Activated CD4-positive, alpha-beta T cell treated with anti-CD3 and anti-CD28 coated beads, Interleukin-2, amount 50 U/mL, for 24 hours (primary cell): ENCODE measurements at regions not wholly inside any gene's neighbourhood (a gene's known extent, or its start where the extent isn't known, plus 50 kb on each side); places are given as distances from the start of the nearest gene placed in this dataset.

Experiments
- DNase-seq, 2 donors: peaks; one replicate each; pipeline ENCODE4 v3.0.0-alpha.2; 2020; ENCODE audit warnings: low read depth in 1 of 2, low spot score in 1 of 2

GRCh38 chr5:167012123-167013034, 1279.1 kb upstream of the WWC1 start:
- DNase-seq: no peak

GRCh38 chr5:167014401-167015056, 1276.9 kb upstream of the WWC1 start:
- no peak for DNase-seq

- DNase-seq: no peak
Measured at GRCh38 chr5:167020418-167020817, 1271.0 kb upstream of the WWC1 start.

GRCh38 chr5:167029488-167029887, 1262.0 kb upstream of the WWC1 start:
- DNase-seq: no peak

GRCh38 chr5:167030500-167031120, 1260.8 kb upstream of the WWC1 start:
- DNase-seq: no peak

GRCh38 chr5:167036585-167036984, 1254.9 kb upstream of the WWC1 start:
- DNase-seq: no peak

- DNase-seq: no peak
Measured at GRCh38 chr5:167049043-167049663, 1242.3 kb upstream of the WWC1 start.

- DNase-seq: no peak
Measured at GRCh38 chr5:167049771-167050567, 1241.5 kb upstream of the WWC1 start.

GRCh38 chr5:167050568-167051401, 1240.7 kb upstream of the WWC1 start:
- no peak for DNase-seq

- no peak for DNase-seq
Measured at GRCh38 chr5:167051402-167051768, 1240.1 kb upstream of the WWC1 start.

- no peak for DNase-seq
Measured at GRCh38 chr5:167052791-167053190, 1238.7 kb upstream of the WWC1 start.

- no peak for DNase-seq
Measured at GRCh38 chr5:167057665-167058064, 1233.8 kb upstream of the WWC1 start.

GRCh38 chr5:167061695-167062094, 1229.8 kb upstream of the WWC1 start:
- DNase-seq: no peak

GRCh38 chr5:167063116-167063515, 1228.3 kb upstream of the WWC1 start:
- no peak for DNase-seq

- DNase-seq: no peak
Measured at GRCh38 chr5:167063788-167064187, 1227.7 kb upstream of the WWC1 start.

- no peak for DNase-seq
Measured at GRCh38 chr5:167064198-167064776, 1227.2 kb upstream of the WWC1 start.

- no peak for DNase-seq
Measured at GRCh38 chr5:167065794-167066193, 1225.7 kb upstream of the WWC1 start.

GRCh38 chr5:167071981-167072610, 1219.3 kb upstream of the WWC1 start:
- DNase-seq: no peak

GRCh38 chr5:167081561-167081960, 1209.9 kb upstream of the WWC1 start:
- DNase-seq: no peak
